ENCODE measurements at regions not wholly inside any gene's neighbourhood (a gene's known extent, or its start where the extent isn't known, plus 50 kb on each side); places are given as distances from the start of the nearest gene placed in this dataset.
"Not testable (repeated sequence)": the region's sequence is repeated elsewhere in the genome, so short reads cannot be mapped to it uniquely, and the experiment has no call there.

DNA sequence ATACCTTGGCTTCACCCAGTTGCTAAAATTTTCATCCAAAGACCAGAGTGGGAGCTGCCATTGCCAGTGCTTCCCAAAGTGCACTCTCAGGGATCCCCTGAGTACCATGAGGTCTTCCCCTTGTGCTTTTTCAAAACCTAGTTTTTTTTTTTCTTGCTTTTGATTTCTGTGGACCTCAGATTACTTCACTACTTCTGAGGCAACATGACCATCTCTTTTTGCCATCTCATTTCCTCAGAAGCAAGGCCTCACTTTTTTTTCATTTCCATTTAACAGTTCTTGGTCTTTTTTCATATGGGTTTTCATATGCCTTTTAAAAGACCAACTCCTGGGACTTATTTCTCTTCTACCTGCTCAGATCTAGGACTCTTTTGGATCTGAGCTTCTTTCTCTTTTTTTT is 64.1 kb upstream of the MMS22L start:
- no peaks in the 10 kb centered on the region for H3K27me3 Mint-ChIP-seq (ENCODE audit: low read depth, unreplicated experiment)
- Histone ChIP-seq H3K9ac (ENCODE audit: low read length) (no peak overlapping the region), H3K9me3 (ENCODE audit: insufficient read depth, low read depth, low read length) (no peaks in the 10 kb centered on the region), H3K27me3 (ENCODE audit: insufficient read depth, low read length) (no peaks in the 10 kb centered on the region), H3K4me2 (ENCODE audit: low read length) (no peak overlapping the region), H3K36me3 (ENCODE audit: insufficient read depth, low read length) (no peaks in the 10 kb centered on the region), H3K27ac (ENCODE audit: low read depth, low read length) (no peak overlapping the region), H4K20me1 (ENCODE audit: insufficient read depth, low read length) (no peaks in the 10 kb centered on the region), H3K4me1 (ENCODE audit: insufficient read depth, low read length) (no peaks in the 10 kb centered on the region), H3K79me2 (ENCODE audit: insufficient read depth, low read length) (no peaks in the 10 kb centered on the region), H2AFZ (ENCODE audit: low read depth, low read length) (no peak overlapping the region), H3K4me3 (ENCODE audit: insufficient read depth, low read depth, low read length) (no peak overlapping the region)
- H3K4me3 Mint-ChIP-seq (ENCODE audit: unreplicated experiment): no peak overlapping the region
- no peak overlapping the region for H3K27ac Mint-ChIP-seq (ENCODE audit: unreplicated experiment)
- no peaks in the 10 kb centered on the region for H3K9me3 Mint-ChIP-seq (ENCODE audit: unreplicated experiment)
- FAIRE-seq (no peak), DNase-seq (ENCODE audit: low read depth) (no peak)
- TF ChIP-seq, protein P1, sequence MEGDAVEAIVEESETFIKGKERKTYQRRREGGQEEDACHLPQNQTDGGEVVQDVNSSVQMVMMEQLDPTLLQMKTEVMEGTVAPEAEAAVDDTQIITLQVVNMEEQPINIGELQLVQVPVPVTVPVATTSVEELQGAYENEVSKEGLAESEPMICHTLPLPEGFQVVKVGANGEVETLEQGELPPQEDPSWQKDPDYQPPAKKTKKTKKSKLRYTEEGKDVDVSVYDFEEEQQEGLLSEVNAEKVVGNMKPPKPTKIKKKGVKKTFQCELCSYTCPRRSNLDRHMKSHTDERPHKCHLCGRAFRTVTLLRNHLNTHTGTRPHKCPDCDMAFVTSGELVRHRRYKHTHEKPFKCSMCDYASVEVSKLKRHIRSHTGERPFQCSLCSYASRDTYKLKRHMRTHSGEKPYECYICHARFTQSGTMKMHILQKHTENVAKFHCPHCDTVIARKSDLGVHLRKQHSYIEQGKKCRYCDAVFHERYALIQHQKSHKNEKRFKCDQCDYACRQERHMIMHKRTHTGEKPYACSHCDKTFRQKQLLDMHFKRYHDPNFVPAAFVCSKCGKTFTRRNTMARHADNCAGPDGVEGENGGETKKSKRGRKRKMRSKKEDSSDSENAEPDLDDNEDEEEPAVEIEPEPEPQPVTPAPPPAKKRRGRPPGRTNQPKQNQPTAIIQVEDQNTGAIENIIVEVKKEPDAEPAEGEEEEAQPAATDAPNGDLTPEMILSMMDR (IDR thresholded peaks at IDR 0.05; ENCODE audit: insufficient read depth, low read depth, low read length): no peak
- no peak for TF ChIP-seq EZH2 (IDR thresholded peaks at IDR 0.05; ENCODE audit: insufficient read depth, low read length)
- no peaks in the 10 kb centered on the region for H3K4me1 Mint-ChIP-seq (ENCODE audit: low read depth, unreplicated experiment)
- no peaks in the 10 kb centered on the region for H3K36me3 Mint-ChIP-seq (ENCODE audit: low read depth, unreplicated experiment)

DNA sequence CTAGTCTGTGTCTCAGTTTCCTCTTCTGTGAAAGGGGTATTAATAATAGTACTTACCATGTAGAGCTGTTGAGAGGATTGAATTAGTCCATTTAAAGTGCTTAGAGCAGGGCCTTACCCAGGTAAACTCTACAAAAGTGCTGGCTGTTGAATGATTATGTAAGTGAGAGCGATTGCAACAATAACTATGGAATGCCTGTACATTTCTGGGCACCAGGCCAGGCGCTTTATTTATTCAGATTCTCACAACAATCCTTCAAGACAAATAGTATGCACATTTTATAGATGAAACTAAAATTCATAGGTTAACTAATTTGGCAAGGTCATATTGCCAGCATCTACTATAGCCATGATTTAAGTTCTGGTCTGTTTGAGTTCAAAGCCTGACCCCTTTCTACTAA is 78.3 kb upstream of the MMS22L start:
- Histone ChIP-seq H3K4me3 (ENCODE audit: insufficient read depth, low read depth, low read length) (no peak overlapping the region), H2AFZ (ENCODE audit: low read depth, low read length) (no peak overlapping the region), H3K4me1 (ENCODE audit: insufficient read depth, low read length) (no peaks in the 10 kb centered on the region), H3K36me3 (ENCODE audit: insufficient read depth, low read length) (no peaks in the 10 kb centered on the region), H3K27ac (ENCODE audit: low read depth, low read length) (no peak overlapping the region), H3K79me2 (ENCODE audit: insufficient read depth, low read length) (no peaks in the 10 kb centered on the region), H3K27me3 (ENCODE audit: insufficient read depth, low read length) (no peaks in the 10 kb centered on the region), H3K9ac (ENCODE audit: low read length) (no peak overlapping the region), H3K4me2 (ENCODE audit: low read length) (no peak overlapping the region), H4K20me1 (ENCODE audit: insufficient read depth, low read length) (no peaks in the 10 kb centered on the region), H3K9me3 (ENCODE audit: insufficient read depth, low read depth, low read length) (no peaks in the 10 kb centered on the region)
- FAIRE-seq: no peak
- Mint-ChIP-seq H3K4me3 (ENCODE audit: unreplicated experiment) (no peak overlapping the region), H3K9me3 (ENCODE audit: unreplicated experiment) (no peaks in the 10 kb centered on the region), H3K4me1 (ENCODE audit: low read depth, unreplicated experiment) (no peaks in the 10 kb centered on the region), H3K36me3 (ENCODE audit: low read depth, unreplicated experiment) (no peaks in the 10 kb centered on the region), H3K27me3 (ENCODE audit: low read depth, unreplicated experiment) (no peaks in the 10 kb centered on the region), H3K27ac (ENCODE audit: unreplicated experiment) (no peak overlapping the region)
- TF ChIP-seq, protein P1 (IDR thresholded peaks at IDR 0.05; ENCODE audit: insufficient read depth, low read depth, low read length): no peak
- TF ChIP-seq EZH2 (IDR thresholded peaks at IDR 0.05; ENCODE audit: insufficient read depth, low read length): no peak
- no peak for DNase-seq (ENCODE audit: low read depth)

DNA sequence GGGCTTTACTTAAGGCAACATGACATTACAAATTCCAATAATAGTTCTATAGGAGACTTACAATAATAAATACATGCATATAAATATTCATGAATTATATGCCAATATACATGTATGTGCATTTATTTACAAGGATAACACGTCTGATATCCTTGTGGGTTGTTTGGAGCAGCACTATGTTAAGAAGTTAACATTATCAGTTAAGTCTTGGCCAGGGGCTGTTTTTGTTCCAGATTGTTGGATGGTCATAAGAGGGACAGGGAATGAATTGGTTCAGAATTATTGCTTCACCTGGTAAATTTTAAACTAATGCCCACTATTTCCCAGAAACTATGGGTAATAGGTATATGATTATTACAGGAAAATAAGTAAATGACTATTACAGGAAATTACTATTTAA is 81.3 kb upstream of the MMS22L start:
- Histone ChIP-seq H3K27ac (ENCODE audit: low read depth, low read length) (no peak overlapping the region), H3K9me3 (ENCODE audit: insufficient read depth, low read depth, low read length) (no peaks in the 10 kb centered on the region), H3K4me2 (ENCODE audit: low read length) (no peak overlapping the region), H4K20me1 (ENCODE audit: insufficient read depth, low read length) (no peaks in the 10 kb centered on the region), H3K4me1 (ENCODE audit: insufficient read depth, low read length) (no peaks in the 10 kb centered on the region), H2AFZ (ENCODE audit: low read depth, low read length) (no peak overlapping the region), H3K27me3 (ENCODE audit: insufficient read depth, low read length) (no peaks in the 10 kb centered on the region), H3K9ac (ENCODE audit: low read length) (no peak overlapping the region), H3K79me2 (ENCODE audit: insufficient read depth, low read length) (no peaks in the 10 kb centered on the region), H3K4me3 (ENCODE audit: insufficient read depth, low read depth, low read length) (no peak overlapping the region), H3K36me3 (ENCODE audit: insufficient read depth, low read length) (no peaks in the 10 kb centered on the region)
- H3K4me3 Mint-ChIP-seq (ENCODE audit: unreplicated experiment): no peak overlapping the region
- DNase-seq (ENCODE audit: low read depth) (no peak), FAIRE-seq (no peak)
- TF ChIP-seq, protein P1 (IDR thresholded peaks at IDR 0.05; ENCODE audit: insufficient read depth, low read depth, low read length): no peak
- H3K27me3 Mint-ChIP-seq (ENCODE audit: low read depth, unreplicated experiment): no peaks in the 10 kb centered on the region
- H3K4me1 Mint-ChIP-seq (ENCODE audit: low read depth, unreplicated experiment): no peaks in the 10 kb centered on the region
- no peak overlapping the region for H3K27ac Mint-ChIP-seq (ENCODE audit: unreplicated experiment)
- H3K9me3 Mint-ChIP-seq (ENCODE audit: unreplicated experiment): no peaks in the 10 kb centered on the region
- no peaks in the 10 kb centered on the region for H3K36me3 Mint-ChIP-seq (ENCODE audit: low read depth, unreplicated experiment)

DNA sequence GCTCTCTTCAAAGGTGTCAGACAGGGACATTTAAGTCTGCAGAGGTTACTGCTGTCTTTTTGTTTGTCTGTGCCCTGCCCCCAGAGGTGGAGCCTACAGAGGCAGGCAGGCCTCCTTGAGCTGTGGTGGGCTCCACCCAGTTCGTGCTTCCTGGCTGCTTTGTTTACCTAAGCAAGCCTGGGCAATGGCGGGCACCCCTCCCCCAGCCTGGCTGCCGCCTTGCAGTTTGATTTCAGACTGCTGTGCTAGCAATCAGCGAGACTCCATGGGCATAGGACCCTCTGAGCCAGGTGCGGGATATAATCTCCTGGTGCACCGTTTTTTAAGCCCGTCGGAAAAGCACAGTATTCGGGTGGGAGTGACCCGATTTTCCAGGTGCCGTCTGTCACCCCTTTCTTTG is 99.1 kb upstream of the MMS22L start:
- H3K36me3 Mint-ChIP-seq (ENCODE audit: low read depth, unreplicated experiment); H3K9ac ChIP-seq (ENCODE audit: low read length); H3K79me2 ChIP-seq (ENCODE audit: insufficient read depth, low read length); H3K9me3 Mint-ChIP-seq (ENCODE audit: unreplicated experiment); H3K27ac Mint-ChIP-seq (ENCODE audit: unreplicated experiment); H3K4me1 ChIP-seq (ENCODE audit: insufficient read depth, low read length); H3K4me1 Mint-ChIP-seq (ENCODE audit: low read depth, unreplicated experiment); H2AFZ ChIP-seq (ENCODE audit: low read depth, low read length); H3K4me2 ChIP-seq (ENCODE audit: low read length); H3K27me3 ChIP-seq (ENCODE audit: insufficient read depth, low read length); H3K4me3 Mint-ChIP-seq (ENCODE audit: unreplicated experiment); H3K27ac ChIP-seq (ENCODE audit: low read depth, low read length); FAIRE-seq; DNase-seq (ENCODE audit: low read depth); H3K9me3 ChIP-seq (ENCODE audit: insufficient read depth, low read depth, low read length); H3K4me3 ChIP-seq (ENCODE audit: insufficient read depth, low read depth, low read length); H4K20me1 ChIP-seq (ENCODE audit: insufficient read depth, low read length); H3K27me3 Mint-ChIP-seq (ENCODE audit: low read depth, unreplicated experiment); H3K36me3 ChIP-seq (ENCODE audit: insufficient read depth, low read length): not testable (repeated sequence)
